GM19025 (cell line): ENCODE measurements at regions not wholly inside any gene's neighbourhood (a gene's known extent, or its start where the extent isn't known, plus 50 kb on each side); places are given as distances from the start of the nearest gene placed in this dataset.
"Not testable (repeated sequence)": the region's sequence is repeated elsewhere in the genome, so short reads cannot be mapped to it uniquely, and the experiment has no call there.

Source experiments
- ATAC-seq: cut with Tn5 transposase; IDR thresholded peaks from one replicate; pipeline ENCODE4 v1.9.1; 2021; ENCODE audit warnings: mild to moderate bottlenecking, low read depth, moderate library complexity; ENCODE audit not compliant: unreplicated experiment

DNA sequence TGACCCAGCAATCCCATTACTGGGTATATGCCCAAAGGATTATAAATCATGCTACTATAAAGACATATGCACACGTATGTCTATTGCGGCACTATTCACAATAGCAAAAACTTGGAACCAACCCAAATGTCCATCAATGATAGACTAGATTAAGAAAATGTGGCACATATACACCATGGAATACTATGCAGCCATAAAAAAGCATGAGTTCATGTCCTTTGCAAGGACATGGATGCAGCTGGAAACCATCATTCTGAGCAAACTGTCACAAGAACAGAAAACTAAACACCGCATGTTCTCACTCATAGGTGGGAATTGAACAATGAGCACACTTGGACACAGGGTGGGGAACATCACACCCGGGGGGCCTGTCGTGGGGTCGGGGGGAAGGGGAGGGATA, 80.1 kb upstream of the TMEM170B start:
- ATAC-seq, result not testable (repeated sequence)

DNA sequence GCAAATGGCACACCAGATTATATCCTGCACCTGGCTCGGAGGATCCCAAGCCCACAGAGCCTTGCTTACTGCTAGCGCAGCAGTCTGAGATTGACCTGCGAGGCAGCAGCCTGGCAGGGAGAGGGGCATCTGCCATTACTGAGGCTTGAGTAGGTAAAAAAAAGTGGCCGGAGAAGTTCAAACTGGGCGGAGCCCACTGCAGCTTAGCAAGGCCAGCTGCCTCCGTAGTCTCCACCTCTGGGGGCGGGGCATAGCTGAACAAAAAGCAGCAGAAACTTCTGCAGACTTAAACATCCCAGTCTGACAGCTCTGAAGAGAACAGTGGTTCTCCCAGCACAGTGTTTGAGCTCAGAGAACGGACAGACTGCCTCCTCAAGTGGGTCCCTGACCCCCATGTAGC, 85.4 kb upstream of the TMEM170B start:
- not testable (repeated sequence) for ATAC-seq

DNA sequence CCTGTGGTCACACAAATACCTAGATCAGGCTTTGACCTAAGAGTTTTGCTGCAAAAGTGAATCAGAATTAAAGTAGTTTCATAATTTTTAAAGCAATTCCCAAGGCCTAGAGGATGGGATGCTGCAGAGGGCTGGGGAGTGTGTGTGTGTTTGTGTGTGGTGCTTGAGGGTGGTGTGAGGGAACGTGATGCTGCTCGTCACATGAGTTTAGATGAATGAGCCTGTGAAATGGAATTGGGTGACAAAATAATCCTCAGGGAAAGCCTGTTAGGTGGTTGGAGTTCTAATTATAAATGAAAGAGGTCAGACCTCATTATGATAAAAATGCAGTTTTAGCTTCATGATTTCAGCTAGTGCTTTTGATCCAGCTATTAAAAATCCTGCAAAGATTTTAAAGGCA, 87.5 kb upstream of the TMEM170B start:
- no peak for ATAC-seq

DNA sequence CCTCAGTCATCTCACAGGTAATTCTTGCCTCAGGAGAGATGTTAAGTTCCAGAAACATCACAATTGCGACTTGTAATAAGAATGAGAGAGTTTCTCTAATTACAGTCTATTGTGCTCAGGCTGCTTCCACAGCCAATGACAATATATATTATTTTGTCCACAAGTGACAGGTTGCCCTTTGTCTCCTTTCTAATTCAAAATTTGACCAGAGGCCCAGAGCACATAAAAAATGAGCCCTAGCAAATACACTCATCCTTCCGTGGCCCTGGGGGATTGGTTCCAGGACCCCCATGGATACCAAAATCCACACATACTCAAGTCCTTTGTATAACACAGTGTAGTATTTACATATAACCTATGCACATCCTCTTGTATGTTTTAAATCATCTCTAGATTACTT, 88.1 kb upstream of the TMEM170B start:
- no peak for ATAC-seq

DNA sequence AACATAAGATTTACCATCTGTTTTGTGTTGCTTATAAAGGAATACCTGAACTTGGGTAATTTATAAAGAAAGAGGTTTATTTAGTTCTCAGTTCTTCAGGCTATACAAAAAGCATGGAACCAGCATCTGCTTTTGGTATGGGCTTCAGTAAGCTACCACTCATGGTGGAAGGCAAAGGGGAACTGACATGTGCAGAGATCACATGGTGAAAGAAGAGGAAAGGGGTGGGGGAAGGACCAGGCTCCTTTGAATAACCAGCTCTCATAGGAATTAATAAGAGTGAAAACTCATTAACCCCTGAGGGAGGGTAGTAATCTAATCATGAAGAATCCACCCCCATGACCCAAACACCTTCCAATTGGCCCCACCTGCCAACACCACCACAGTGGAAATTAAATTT, 89.5 kb upstream of the TMEM170B start:
- ATAC-seq, result no peak

DNA sequence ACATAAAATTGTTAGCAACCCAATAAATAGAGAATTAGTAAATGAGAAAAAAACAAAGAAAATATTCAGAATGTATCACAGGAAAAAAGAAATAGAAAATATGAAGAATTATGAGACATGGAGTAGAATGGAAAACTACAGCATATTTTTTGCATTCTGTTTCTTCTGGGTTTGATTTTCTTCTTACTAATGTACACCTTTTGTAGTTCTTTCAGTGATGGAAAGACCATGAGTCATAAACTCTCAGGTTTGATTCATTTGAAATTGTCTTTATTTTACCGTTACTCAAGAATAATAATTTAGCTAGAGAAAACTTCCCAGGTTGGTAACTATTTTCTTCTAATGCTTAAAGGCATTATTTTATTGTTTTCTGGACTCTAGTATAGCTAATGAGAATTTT, 90.3 kb upstream of the TMEM170B start:
- no peak for ATAC-seq

DNA sequence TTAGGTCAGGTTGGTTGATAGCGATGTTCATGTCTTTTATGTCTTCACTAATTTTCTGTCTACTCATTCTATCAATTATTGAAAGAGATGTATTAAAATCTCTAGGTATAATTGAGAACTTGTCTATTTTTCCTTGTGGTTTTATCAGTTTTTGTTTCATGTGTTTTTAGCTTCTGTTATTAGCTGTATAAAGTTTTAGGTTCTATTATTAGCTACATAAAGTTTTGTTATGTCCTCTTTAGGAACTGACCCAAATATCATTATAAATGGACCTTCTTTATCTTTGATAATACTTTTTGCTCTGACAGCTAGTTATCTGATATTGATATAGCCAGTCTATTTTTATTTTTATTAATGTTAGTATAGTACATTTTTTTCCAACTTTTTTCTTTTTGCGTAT, 92.4 kb upstream of the TMEM170B start:
- ATAC-seq, result no peak

DNA sequence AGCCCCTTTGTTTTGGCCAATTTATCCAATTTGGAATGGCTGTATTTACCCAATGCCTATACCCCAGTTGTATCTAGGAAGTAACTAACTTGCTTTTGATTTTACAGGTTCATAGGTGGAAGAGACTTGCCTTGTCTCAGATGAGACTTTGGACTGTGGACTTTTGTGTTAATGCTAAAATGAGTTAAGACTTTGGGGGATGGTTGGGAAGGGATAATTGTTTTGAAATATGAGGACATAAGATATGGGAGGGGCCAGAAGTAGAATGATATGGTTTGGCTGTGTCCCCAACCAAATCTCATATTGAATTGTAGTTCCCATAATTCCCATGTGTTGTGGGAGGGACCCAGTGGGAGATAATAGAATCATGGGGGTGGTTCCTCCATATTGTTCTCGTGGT, 94.4 kb upstream of the TMEM170B start:
- not testable (repeated sequence) for ATAC-seq

DNA sequence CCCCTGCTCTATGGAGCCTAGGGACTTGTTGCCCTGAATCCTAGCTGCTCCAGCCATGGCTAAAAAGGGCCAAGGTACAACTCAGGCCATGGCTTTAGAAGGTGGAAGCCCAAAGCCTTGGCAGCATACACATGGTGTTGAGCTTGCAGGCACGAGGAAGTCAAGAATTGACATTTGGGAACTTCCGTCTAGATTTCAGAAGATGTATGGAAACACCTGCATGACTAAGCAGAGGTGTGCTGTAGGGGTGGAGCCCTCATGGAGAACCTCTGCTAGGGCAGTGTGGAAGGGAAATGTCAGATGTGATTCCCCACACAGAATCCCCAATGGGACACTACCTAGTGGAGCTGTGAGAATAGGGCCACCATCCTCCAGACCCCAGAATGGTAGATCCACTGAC, 95.1 kb upstream of the TMEM170B start:
- ATAC-seq, result no peak

DNA sequence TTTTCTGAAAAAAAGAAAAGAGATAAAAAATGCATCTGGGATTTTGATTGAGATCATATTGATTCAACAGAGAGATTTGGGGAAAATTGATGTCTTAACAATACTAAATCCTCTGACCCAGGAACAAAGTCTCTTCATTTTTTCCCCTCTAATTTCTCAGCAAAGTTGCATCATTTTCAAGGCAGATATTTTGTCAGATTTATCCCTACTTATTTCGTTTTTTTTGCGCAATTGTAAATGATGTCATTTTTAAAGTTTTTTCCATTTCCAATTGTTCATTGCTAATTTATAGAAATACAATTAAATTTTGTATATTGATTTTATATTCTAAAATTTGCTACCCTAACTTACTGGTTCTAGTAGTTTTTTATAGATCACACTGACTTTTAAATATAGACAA, 97.7 kb upstream of the TMEM170B start:
- no peak for ATAC-seq

DNA sequence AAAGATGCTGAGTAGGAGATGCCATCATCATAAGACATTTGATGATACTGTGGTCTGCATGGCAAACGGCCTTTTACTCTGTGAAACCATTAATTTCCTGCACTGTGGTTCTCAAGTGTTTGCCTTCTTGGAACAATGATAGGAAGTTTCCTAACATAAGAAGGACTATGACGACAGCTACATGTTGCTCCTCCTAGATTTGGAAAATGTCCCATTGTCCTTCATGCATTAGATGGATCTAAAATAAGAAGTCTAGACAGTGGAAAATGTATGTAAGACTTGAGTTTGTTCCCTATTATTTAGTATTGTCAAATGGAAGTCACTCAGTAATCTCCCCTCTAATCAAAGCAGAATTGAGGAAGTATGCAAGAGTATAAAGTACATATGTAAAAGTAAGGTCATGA, 98.5 kb upstream of the TMEM170B start:
- no peak for ATAC-seq

DNA sequence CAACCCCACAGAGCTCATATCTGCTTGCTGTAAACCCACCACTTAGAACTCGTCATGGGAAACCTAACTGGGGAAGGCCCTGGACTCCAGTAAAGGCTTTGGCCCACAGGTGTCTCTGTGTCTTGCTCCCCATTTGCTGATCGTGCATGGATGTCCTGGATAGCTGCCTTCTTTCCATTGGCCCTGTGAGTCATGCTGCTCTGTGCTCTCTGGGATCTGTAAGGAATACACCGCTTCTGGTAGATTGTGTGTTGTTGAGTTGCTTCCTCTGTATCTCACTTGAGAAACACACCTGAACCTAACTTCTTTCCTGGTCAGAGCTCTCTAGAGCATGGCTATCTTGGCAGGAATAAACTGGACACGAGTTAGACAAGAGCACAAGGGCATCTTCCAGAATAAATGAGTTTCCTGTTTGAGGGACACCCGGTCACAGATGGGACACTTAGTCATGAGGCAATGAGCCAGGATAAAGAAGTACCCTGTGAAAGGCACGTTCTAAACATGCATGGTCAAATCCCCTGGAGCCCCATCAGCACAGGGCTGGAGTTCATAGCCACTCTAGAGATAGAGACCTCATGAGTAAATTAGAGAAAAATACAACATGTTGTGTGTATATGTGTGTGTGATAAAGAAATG, 99.6 kb upstream of the TMEM170B start:
- no peak for ATAC-seq

DNA sequence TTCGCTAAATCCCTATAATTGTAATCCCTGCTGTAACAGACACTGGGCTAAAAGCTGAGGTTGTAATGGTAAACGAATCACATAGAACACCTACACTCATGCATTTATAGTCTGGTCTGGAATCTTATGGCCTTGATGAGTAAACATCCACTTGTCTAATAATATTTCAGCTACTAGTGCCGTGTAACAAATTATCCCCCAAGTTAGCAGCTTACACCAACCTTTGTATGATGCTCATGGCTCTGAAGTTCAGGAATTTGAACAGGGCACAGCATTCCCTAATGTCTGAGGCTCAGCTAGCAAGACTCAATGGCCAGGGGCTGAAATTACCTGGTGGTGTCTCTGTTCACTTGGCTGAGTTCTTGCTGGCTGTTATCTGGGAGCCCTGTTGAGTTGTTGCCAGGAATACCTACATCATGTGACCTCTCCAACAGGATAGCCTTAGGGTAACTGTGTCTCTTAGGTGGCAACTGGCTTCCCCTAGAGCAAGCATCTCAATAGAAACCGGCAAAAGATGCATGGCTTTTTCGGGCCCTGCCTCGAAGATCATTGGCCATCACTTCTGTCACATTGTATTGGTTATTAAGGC, 100.9 kb upstream of the TMEM170B start:
- no peak for ATAC-seq

DNA sequence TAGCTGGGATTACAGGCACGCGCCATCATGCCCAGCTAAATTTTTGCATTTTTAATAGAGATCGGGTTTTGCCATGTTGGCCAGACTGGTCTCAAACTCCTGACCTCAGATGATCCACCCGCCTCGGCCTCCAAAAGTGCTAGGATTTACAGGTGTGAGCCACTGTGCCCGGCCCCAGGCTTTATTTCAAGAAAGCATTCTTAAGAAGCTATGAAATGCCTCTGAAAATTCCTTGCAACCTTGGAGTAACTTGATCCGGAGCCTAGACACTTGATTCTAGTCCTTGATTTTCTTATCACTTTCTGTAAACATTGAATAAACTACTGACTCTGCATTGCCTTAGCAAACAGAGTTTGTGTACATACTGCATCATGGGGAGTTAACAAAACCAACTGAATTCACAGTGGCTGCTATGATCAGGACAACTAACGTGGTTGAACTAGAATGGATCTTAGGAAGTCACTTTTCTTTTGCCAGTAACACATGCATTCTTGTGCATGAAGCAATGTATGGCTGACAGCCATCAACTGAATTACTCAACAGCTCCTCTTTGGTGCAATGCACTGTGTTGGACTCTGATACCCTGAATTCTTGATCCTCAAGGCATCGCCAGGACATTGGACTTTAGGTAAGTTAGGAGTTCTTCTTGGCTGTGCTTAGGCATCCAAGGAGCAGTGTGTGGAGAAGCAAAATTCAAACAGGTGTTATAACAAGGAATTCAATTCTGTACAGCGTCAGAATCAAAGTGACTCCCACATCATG, 102.8 kb upstream of the TMEM170B start:
- no peak for ATAC-seq

DNA sequence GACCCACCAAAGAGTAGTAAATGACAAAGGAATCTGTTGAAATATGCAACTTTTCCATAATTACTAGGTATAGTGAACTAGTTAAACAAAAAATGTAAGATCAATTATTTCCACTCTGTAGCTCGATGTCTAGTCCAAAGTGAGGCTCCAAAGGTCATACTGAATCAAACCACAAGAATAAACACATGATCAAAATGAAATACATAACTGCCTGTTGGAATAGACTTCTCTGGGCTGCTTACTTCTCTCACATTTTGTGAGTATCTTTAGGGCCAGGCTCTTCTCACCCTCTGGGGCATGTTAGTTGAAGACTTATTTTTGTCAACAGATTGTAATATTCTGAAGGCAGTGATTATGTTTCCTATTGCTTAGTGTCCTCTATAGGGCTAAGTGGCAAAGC, 103.7 kb upstream of the TMEM170B start:
- ATAC-seq, result no peak

DNA sequence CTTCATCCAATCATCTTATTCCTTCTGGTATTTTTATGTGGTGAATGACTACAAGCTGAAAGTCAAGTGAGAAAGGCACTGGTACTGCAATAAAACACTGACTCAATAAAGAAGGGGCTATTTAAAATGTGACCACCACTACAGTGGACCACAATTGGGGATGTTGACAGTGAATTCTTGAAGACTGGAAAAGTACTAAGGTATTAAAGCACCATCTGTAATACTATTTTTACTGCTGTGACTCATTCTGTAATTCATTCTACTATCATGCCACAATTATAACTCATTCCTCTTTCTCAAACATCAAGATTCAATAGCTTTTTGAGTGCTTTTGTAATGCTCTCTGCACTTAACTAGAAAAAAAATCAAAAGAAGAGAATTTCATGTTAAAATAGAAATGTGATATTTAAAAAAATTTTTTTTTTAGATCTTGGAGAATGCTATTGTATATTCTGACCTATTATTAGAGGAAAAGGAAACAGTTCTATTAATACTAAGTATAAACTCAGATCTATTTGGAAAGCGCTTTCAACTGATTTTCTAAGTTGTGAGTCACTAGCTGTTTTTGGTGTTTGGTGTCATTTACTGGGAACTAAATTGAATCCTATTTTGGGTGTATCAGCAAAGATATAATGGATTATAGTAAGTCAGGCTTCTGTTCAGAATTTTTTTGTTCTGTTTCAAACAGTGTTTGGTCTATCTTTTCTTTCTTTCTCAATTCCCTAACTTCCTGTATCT, 104.7 kb upstream of the TMEM170B start:
- ATAC-seq, result no peak

DNA sequence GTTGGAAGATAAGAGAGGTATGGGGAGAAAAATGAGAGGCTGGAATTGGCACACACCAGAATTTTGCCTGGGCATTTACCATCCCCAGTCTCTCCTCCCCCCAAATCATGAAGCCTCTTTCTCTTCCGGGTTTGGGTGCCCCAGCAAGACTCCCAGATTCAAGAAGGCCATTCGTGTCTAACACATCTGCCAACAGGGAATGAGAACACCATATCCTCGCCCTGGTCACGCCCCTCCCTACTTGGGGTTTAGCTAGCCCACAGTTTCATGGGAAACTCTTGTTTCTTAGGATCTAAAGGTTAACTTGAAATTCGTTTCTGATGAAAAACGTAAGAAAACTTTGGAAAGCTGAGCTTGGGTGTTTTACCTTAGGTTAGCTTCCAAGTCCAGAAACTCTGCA, 105.5 kb upstream of the TMEM170B start:
- ATAC-seq, result no peak

DNA sequence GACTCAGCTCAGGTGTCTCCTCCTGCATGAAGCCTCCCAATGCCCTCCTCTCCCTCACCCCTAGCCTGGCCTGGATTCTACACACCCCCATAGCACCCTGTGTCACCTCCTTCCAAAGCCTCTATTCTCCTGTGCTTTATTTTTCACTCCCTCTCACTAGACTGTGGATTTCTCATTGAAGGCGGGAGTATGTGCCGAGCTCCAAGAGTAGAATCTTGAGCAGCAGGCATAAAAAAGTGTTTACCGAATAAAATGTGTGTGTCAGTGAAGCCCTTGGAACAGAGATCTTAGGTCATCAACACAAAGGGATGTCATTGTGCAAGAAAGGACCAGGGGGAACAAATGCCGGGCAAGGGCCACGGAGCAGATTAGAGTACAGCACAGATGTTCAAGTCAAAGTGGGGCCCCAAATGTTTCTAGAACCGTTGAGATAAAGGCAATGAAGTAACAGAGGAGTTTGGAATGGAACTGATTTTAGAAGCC, 106.1 kb upstream of the TMEM170B start:
- no peak for ATAC-seq

DNA sequence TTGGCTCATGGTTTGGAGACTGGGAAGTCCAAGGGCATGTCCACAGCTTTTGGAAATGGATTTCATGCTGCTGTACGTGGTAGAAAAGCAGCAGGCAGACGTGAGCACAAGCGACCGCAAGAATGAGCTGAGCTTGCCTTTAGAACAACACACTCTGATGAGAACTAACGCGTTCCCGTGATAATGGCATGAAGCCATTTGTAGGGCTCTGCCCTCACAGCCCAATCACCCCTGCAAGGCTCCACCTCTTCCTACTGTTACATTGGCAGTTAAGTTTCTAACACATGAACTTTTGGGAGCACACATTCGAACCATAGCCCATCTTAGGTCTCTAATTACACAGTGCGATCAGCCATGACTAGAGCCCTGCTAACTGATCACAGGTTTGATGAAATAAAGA, 107.5 kb upstream of the TMEM170B start:
- no peak for ATAC-seq

DNA sequence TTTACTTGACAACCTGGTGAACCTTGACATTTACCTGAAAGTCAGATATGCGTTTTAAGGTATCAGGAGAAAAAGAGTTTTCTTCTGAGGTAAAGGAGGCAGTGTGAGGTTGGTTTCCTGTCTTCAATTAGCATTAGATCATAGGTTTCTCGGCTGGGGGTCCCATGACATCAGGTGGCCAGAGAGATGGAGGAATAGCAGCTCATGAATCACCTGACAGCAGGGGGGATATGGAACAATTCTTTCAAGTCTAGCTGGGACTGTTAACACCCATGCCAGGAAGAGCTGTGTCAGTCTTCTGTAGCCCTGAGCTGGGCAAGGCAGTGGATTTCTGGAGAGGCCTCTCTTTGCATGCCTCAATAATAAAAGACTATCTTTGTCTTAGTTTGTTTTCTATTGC, 108.0 kb upstream of the TMEM170B start:
- ATAC-seq, result no peak

DNA sequence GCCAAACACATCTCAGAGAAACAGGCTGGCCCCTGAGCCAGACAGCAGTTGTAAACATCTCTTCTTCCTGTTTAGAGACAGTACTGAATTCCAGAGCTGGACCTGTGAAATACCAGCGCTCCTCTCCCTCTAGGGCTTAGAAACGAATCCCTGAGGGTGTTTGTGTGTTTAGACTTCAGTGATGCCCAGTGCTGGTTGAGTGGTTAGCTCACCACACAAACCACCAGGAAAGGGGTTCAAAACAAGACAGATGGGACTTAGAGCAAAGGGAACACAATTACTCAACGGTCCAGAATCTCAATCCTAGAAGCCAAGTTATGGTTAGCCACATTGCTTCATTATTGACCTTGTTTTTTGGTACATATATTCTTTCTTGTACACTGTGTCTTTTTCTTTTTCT, 108.7 kb upstream of the TMEM170B start:
- ATAC-seq, result no peak
